B cell (primary cell): ENCODE measurements at regions not wholly inside any gene's neighbourhood (a gene's known extent, or its start where the extent isn't known, plus 50 kb on each side); places are given as distances from the start of the nearest gene placed in this dataset.

ENCODE experiments used
- ATAC-seq: fragments of 200-7000 bp; cut with Tn5 transposase; one replicate; pipeline ENCODE4 v1.10.0; 2021; ENCODE audit warnings: low read depth, mild to moderate bottlenecking, moderate number of reproducible peaks, moderate library complexity
- CTCF ChIA-PET: fragments of 350-600 bp; sonication (Branson Sonifier 250); formaldehyde crosslinking; loops from one replicate; lab custom pipeline; 2021; ENCODE audit warnings: antibody characterized with exemption, inconsistent platforms; lab: Charles Lee
- POLR2A ChIA-PET: fragments of 350-600 bp; sonication (Branson Sonifier 250); formaldehyde crosslinking; loops from one replicate; lab custom pipeline; 2021; ENCODE audit warnings: antibody characterized with exemption; lab: Charles Lee
- DNase-seq: peaks from one replicate; pipeline ENCODE4 v3.0.0; 2013
- H2AFZ ChIP-seq: 2 replicates; pipeline ENCODE4 v1.6.1; 2012; ENCODE audit warnings: mild to moderate bottlenecking, low read depth, low read length; ENCODE audit not compliant: insufficient read depth, poor library complexity, severe bottlenecking
- H3K27ac ChIP-seq, 2 donors: 1 replicate in 1 of 2; 2 replicates in 1 of 2; pipeline ENCODE4 v1.5.1; 2012 to 2013; ENCODE audit warnings: low read length in 2 of 2, mild to moderate bottlenecking in 2 of 2, moderate library complexity in 1 of 2
- H3K27me3 ChIP-seq, 4 experiments: fragments of 200-600 bp in 1 of 4; sonication (generic) in 1 of 4; replicated peaks in 1 of 4; 1 replicate in 2 of 4; 2 replicates in 2 of 4; pipeline versions ENCODE4 v1.6.1 to v1.7.0; 2013 to 2016; ENCODE audit warnings: low read length in 3 of 4, mild to moderate bottlenecking in 2 of 4, mixed read lengths in 1 of 4, moderate library complexity in 1 of 4; ENCODE audit not compliant: insufficient read depth in 4 of 4, control insufficient read depth in 3 of 4; ENCODE audit errors: control extremely low read depth in 1 of 4
- H3K36me3 ChIP-seq, 2 experiments: replicated peaks in 1 of 2; 1 replicate in 1 of 2; 2 replicates in 1 of 2; pipeline versions ENCODE4 v1.6.1 to v1.7.1; 2013; ENCODE audit warnings: low read length in 1 of 2; ENCODE audit not compliant: insufficient read depth in 2 of 2, control insufficient read depth in 1 of 2; ENCODE audit errors: control extremely low read depth in 1 of 2, extremely low read depth in 1 of 2
- H3K4me1 ChIP-seq, 2 donors: fragments of 200-600 bp in 1 of 2; sonication (generic) in 1 of 2; 1 replicate in 1 of 2; 2 replicates in 1 of 2; pipeline versions ENCODE4 v1.5.1 to v1.6.1; 2013 to 2017; ENCODE audit warnings: low read length in 2 of 2; ENCODE audit not compliant: control insufficient read depth in 2 of 2, insufficient read depth in 2 of 2
- H3K4me2 ChIP-seq: replicated peaks from 2 replicates; pipeline ENCODE3; 2012; ENCODE audit warnings: mild to moderate bottlenecking, low read depth, low read length; ENCODE audit not compliant: poor library complexity, severe bottlenecking
- H3K4me3 ChIP-seq, 5 experiments: fragments of 200-600 bp in 1 of 5; sonication (generic) in 1 of 5; 1 replicate in 3 of 5; 2 replicates in 2 of 5; pipeline versions ENCODE4 v1.5.1 to v1.7.0; 2011 to 2016; ENCODE audit warnings: low read length in 4 of 5, mild to moderate bottlenecking in 4 of 5, low read depth in 2 of 5, control low read depth in 1 of 5, moderate library complexity in 1 of 5; ENCODE audit not compliant: insufficient read depth in 1 of 5; ENCODE audit errors: control extremely low read depth in 1 of 5, extremely low read depth in 1 of 5
- H3K79me2 ChIP-seq: fragments of 200-600 bp; sonication (generic); one replicate; pipeline ENCODE4 v1.6.0; 2016; ENCODE audit warnings: low read length; ENCODE audit not compliant: control insufficient read depth, insufficient read depth
- H3K9ac ChIP-seq: fragments of 200-600 bp; sonication (generic); 2 replicates; pipeline ENCODE4 v1.6.1; 2017; ENCODE audit warnings: mild to moderate bottlenecking, low read length, moderate library complexity
- H3K9me3 ChIP-seq, 3 donors: one replicate each; pipeline versions ENCODE4 v1.6.1 to v1.7.1; 2013; ENCODE audit warnings: low read length in 2 of 3; ENCODE audit not compliant: control insufficient read depth in 2 of 3, insufficient read depth in 1 of 3; ENCODE audit errors: control extremely low read depth in 1 of 3
- H4K20me1 ChIP-seq: 2 replicates; pipeline ENCODE4 v1.6.0; 2012; ENCODE audit warnings: mild to moderate bottlenecking, low read length; ENCODE audit not compliant: insufficient read depth, control insufficient read depth, poor library complexity, severe bottlenecking
- H3K27ac Mint-ChIP-seq: one replicate; pipeline ENCODE4 v1.8.0; 2021; ENCODE audit warnings: mixed read lengths
- H3K27me3 Mint-ChIP-seq: one replicate; pipeline ENCODE4 v1.8.0; 2021; ENCODE audit warnings: mixed read lengths
- H3K4me1 Mint-ChIP-seq: one replicate; pipeline ENCODE4 v1.8.0; 2021; ENCODE audit warnings: mixed read lengths
- H3K4me3 Mint-ChIP-seq: one replicate; pipeline ENCODE4 v1.8.0; 2021; ENCODE audit warnings: mixed read lengths
- H3K9me3 Mint-ChIP-seq: one replicate; pipeline ENCODE4 v1.8.0; 2022; ENCODE audit warnings: mixed read lengths; ENCODE audit not compliant: insufficient read depth
- CTCF ChIP-seq: fragments of 200-600 bp; IDR thresholded peaks from one replicate; pipeline ENCODE4 v1.8.0; 2022; ENCODE audit warnings: antibody characterized with exemption, mild to moderate bottlenecking
- EZH2 ChIP-seq: IDR thresholded peaks from 2 replicates; pipeline ENCODE4 v1.6.1; 2012; ENCODE audit warnings: borderline replicate concordance, low read depth, mild to moderate bottlenecking, moderate library complexity, low read length; ENCODE audit not compliant: insufficient read depth, poor library complexity, severe bottlenecking
- WGBS: methylation state at CpG from one replicate; pipeline ENCODE4 v1.1.5; 2013; ENCODE audit warnings: missing lambda C conversion rate; ENCODE audit not compliant: insufficient coverage; 5-methylcytosine and 5-hydroxymethylcytosine counted together
- intact Hi-C: fragments of 100-400 bp; cut with micrococcal nuclease; formaldehyde crosslinking; loops from one replicate; pipeline ENCODE4 v1.10.0; 2022

GRCh38 chr17:68737761-68738443, 136.7 kb upstream of the FAM20A start:
- peaks cover 13% of the 10 kb centered on the region for H3K27me3 Mint-ChIP-seq
- Histone ChIP-seq H3K79me2 (no peaks in the 10 kb centered on the region), H3K4me3 (no peak overlapping the region), H3K4me1 (no peaks in the 10 kb centered on the region), H2AFZ (no peak overlapping the region), H3K4me2 (no peak overlapping the region), H3K9me3 (peaks cover 0 to 14% (median 0%) of the 10 kb centered on the region in 3 donors), H3K27ac (no peak overlapping the region), H3K36me3 (no peaks in the 10 kb centered on the region), H3K27me3 (peaks cover 0 to 5% (median 0%) of the 10 kb centered on the region in 4 experiments), H4K20me1 (no peaks in the 10 kb centered on the region), H3K9ac (no peak overlapping the region)
- H3K9me3 Mint-ChIP-seq, result peaks cover 4% of the 10 kb centered on the region
- no peaks in the 10 kb centered on the region for H3K4me1 Mint-ChIP-seq
- DNase-seq (no peak), ATAC-seq (no peak)
- no peak overlapping the region for H3K4me3 Mint-ChIP-seq
- no peak overlapping the region for H3K27ac Mint-ChIP-seq
- WGBS, result 87% methylated on average over 3 of the region's 6 CpGs
- ChIA-PET CTCF (interaction anchor here (0.9 kb wide), 1 partner anchor 509 kb away, joined by 3 read pairs; no protein-coding TSS in a partner anchor), POLR2A (no interaction called here)
- TF ChIP-seq CTCF (no peak), EZH2 (no peak)
- intact Hi-C loops, result no loop called here

GRCh38 chr17:68734931-68735330, 133.8 kb upstream of the FAM20A start:
- Mint-ChIP-seq H3K9me3 (no peaks in the 10 kb centered on the region), H3K4me3 (no peak overlapping the region), H3K27ac (no peak overlapping the region), H3K4me1 (no peaks in the 10 kb centered on the region), H3K27me3 (peaks cover 13% of the 10 kb centered on the region)
- Histone ChIP-seq H3K4me2 (no peak overlapping the region), H3K27ac (no peak overlapping the region), H3K27me3 (no peaks in the 10 kb centered on the region), H4K20me1 (no peaks in the 10 kb centered on the region), H2AFZ (no peak overlapping the region), H3K9ac (no peak overlapping the region), H3K4me1 (no peaks in the 10 kb centered on the region), H3K79me2 (no peaks in the 10 kb centered on the region), H3K9me3 (peaks cover 0 to 6% (median 0%) of the 10 kb centered on the region in 3 donors), H3K4me3 (no peak overlapping the region), H3K36me3 (no peaks in the 10 kb centered on the region)
- CTCF ChIA-PET, result interaction anchor here (1.4 kb wide), 1 partner anchor 41 kb away, joined by 3 read pairs; no protein-coding TSS in a partner anchor
- ATAC-seq (no peak), DNase-seq (no peak)
- no peak for TF ChIP-seq CTCF
- no peak for TF ChIP-seq EZH2
- intact Hi-C loops, result no loop called here
- POLR2A ChIA-PET, result no interaction called here
